ENCODE measurements at regions not wholly inside any gene's neighbourhood (a gene's known extent, or its start where the extent isn't known, plus 50 kb on each side); places are given as distances from the start of the nearest gene placed in this dataset.

- WGBS, 2 donors = 92 to 97% methylated on average over 3 of the region's 3 CpGs
- H3K4me3 ChIP-seq (ENCODE audit: low read depth, poor library complexity, severe bottlenecking) = no peak overlapping the region
- intact Hi-C loops (cut with DNase I; ENCODE audit: low total_unique reads) = no loop called here
- peak in 1 of 2 donors; percentile 58 for DNase-seq (ENCODE audit: low spot score in 2 of 2)
- TF ChIP-seq POLR2A (IDR thresholded peaks at IDR 0.05) (no peak), CTCF (IDR thresholded peaks at IDR 0.05) (no peak)
These were observed 209.2 kb upstream of the ARL4C start for GRCh38 chr2:234706086-234706485.

- intact Hi-C loops (cut with DNase I; ENCODE audit: low total_unique reads) = no loop called here
- WGBS, 2 donors = 84 to 94% methylated on average over 3 of the region's 3 CpGs
- TF ChIP-seq POLR2A (IDR thresholded peaks at IDR 0.05) = no peak
- no peak for TF ChIP-seq CTCF (IDR thresholded peaks at IDR 0.05)
- no peak overlapping the region for H3K4me3 ChIP-seq (ENCODE audit: low read depth, poor library complexity, severe bottlenecking)
- DNase-seq (ENCODE audit: low spot score in 2 of 2) = peak in 1 of 2 donors; percentile 23
These were observed 208.2 kb upstream of the ARL4C start for GRCh38 chr2:234705108-234705507.

GRCh38 chr2:234703258-234703657, 206.4 kb upstream of the ARL4C start:
- TF ChIP-seq CTCF (IDR thresholded peaks at IDR 0.05) = no peak
- TF ChIP-seq POLR2A (IDR thresholded peaks at IDR 0.05) = no peak
- H3K4me3 ChIP-seq (ENCODE audit: low read depth, poor library complexity, severe bottlenecking) = no peak overlapping the region
- 48 to 49% methylated on average over 4 of the region's 4 CpGs for WGBS, 2 donors
- intact Hi-C loops (cut with DNase I; ENCODE audit: low total_unique reads) = no loop called here
- DNase-seq (ENCODE audit: low spot score in 2 of 2) = peak in 1 of 2 donors; percentile 58

- H3K4me3 ChIP-seq (ENCODE audit: low read depth, poor library complexity, severe bottlenecking) = no peak overlapping the region
- WGBS, 2 donors = 60 to 63% methylated on average over 12 of the region's 12 CpGs
- no peak for TF ChIP-seq CTCF (IDR thresholded peaks at IDR 0.05)
- TF ChIP-seq POLR2A (IDR thresholded peaks at IDR 0.05) = no peak
- intact Hi-C loops (cut with DNase I; ENCODE audit: low total_unique reads) = no loop called here
- DNase-seq (ENCODE audit: low spot score in 2 of 2) = peak in 1 of 2 donors; percentile 77
These were observed 205.9 kb upstream of the ARL4C start for GRCh38 chr2:234702731-234703225.

GRCh38 chr2:234701841-234702240, 205.0 kb upstream of the ARL4C start:
- no peak overlapping the region for H3K4me3 ChIP-seq (ENCODE audit: low read depth, poor library complexity, severe bottlenecking)
- TF ChIP-seq POLR2A (IDR thresholded peaks at IDR 0.05) (no peak), CTCF (IDR thresholded peaks at IDR 0.05) (no peak)
- DNase-seq (ENCODE audit: low spot score in 2 of 2) = peak in 1 of 2 donors; percentile 62
- intact Hi-C loops (cut with DNase I; ENCODE audit: low total_unique reads) = no loop called here
- WGBS, 2 donors = 83 to 98% methylated on average over 9 of the region's 9 CpGs

- no peak for TF ChIP-seq POLR2A (IDR thresholded peaks at IDR 0.05)
- no peak overlapping the region for H3K4me3 ChIP-seq (ENCODE audit: low read depth, poor library complexity, severe bottlenecking)
- WGBS, 2 donors = 94 to 95% methylated on average over 6 of the region's 6 CpGs
- peak in 1 of 2 donors; percentile 62 for DNase-seq (ENCODE audit: low spot score in 2 of 2)
- intact Hi-C loops (cut with DNase I; ENCODE audit: low total_unique reads) = no loop called here
These were observed 204.5 kb upstream of the ARL4C start for GRCh38 chr2:234701421-234701820.

Data from lower leg skin (tissue), 4 donors.